ENCODE measurements at regions not wholly inside any gene's neighbourhood (a gene's known extent, or its start where the extent isn't known, plus 50 kb on each side); places are given as distances from the start of the nearest gene placed in this dataset.
A peak's percentile ranks its signal among the peaks of the same experiment; 100 is the strongest.

DNA sequence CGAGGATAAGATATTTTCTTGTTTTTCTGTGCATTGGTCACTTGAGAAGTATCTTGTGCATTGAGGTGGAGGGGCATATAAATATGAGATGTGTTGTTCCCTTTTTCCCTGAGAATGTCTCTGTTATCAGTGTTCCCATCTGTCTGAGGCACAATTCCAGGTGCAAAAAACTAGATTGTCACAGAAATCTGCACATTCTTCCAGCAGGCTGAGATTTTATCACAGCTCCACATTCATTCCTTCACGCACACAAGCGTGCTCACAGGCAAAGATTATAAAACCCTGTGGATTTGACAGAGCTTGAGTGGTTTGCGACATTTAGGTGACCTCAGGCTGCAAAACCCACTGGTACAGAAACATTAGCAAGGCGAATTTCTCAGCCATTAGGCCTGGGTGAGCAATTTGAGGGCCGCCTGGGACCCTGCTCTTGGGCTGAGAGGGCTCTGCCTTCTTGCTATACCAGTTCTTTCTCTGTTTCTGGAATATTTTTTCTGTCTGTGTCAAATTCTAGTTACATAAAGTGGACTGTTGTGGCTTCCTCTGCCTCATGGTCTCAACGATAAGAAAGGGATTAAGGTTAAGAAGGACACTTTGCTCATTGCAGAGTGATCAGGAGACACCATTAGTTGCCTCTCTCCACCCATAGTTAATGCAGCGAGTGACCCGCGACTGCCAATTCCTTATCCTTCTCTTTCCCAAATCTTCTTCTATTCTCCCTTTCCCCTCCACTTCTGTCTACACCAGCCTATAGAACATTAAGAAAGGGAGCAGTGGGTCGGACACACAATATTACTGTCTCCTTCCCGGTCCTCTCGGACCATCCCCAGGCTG lies 86.7 kb upstream of the C1QTNF7 start:
- DNase-seq, result peak; percentile 66

DNA sequence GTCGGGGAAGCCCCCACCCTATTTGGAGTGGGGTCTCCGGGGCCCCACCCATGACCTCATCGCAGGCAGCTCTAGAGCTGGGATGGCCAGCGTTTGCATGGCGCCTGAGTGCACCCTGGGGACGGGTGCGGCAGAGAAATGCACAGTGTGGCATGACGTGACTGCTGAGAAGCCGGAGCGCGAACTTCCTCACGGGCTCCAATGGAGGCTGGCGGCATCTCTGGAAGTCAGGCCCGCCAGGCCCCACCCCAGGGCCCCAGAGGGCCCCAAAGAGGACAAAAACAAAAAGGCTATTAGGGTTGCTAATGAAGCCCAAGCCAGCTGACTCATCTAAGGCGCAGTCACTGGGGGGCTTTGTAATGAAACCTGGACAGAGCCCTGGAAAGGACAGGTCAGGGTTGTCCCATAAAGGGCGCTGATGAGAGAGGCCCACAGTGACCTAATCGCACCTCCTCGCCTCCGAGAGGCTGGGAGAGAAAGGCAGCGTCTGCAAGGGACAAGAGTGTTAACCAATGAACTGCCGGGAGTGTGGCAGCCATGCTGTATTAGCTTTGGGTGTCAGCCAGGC lies 86.0 kb upstream of the C1QTNF7 start:
- peak; percentile 63 for DNase-seq

DNA sequence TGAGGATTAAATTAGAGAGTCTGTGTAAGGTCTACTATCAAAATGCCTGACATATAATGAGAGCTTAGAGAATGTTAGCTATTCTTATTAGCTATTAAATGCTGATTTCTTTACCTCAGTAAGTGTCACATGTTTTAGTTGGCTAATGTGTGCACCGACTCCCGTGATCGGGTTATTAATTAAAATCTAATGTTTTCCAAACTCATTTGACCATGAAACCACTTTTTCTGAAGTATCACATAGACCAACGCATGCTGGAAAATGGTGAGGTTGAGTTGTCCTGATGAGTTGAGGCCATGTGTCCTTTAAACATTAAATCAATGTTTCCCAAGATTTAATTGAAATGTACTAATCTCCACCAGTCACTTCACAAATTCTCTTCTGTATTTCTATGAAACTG lies 84.8 kb upstream of the C1QTNF7 start:
- DNase-seq, result no peak

DNA sequence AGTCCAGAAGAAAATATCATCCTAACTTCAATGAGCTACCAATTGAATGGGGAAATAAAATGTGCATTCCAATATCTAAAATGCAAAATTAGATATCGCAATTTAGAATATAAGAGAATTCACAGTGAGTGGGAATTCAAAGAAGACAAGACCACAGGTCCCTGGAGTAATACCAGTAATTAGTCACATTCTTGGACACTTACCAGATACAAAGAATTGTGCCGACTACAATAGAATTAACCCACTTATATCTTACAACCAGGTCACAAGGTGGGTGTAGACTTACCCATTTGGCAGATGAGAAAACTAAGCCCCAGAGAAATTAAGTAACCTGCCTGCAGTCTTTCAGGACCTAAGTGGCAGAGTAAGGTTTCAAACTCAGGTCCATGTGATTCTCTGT lies 84.3 kb upstream of the C1QTNF7 start:
- no peak for DNase-seq

DNA sequence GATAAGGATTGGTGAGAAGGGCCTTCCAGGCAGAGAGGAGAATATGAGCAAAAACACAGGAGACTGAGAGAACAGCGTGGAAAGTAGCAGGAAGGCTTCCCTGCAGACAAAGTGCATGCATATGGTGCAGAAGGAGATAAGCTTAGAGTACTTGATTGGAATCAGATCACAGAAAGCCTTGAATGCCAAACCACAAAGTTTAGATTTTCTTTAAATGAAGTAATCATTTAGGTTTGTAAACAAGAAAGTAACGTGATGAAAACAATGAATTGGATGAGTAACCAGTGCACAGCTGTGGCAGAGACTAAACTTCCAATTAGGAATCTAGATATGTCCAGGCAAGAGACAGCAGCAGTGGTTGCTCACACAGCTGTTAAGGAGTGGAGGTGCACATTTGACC lies 83.8 kb upstream of the C1QTNF7 start:
- no peak for DNase-seq

DNA sequence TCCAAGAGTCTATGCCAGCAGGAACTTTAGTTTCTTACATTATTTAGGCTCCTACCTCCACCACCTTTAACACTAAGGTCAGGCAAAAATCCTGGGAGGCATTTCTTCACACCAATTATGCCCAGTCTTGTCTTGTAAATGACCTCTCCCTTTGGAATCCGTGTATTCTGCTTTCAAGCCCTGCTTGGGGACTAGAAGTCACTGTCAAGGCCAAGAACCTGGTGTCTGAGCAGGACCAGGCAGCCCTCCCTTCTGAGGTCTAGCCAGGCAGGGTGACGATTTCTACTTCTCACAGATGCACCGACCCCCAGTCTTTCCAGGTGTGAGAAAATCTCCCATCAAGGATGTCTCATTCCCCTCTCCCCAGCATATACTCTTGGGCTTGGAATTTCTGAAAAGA lies 82.7 kb upstream of the C1QTNF7 start:
- DNase-seq, result no peak

DNA sequence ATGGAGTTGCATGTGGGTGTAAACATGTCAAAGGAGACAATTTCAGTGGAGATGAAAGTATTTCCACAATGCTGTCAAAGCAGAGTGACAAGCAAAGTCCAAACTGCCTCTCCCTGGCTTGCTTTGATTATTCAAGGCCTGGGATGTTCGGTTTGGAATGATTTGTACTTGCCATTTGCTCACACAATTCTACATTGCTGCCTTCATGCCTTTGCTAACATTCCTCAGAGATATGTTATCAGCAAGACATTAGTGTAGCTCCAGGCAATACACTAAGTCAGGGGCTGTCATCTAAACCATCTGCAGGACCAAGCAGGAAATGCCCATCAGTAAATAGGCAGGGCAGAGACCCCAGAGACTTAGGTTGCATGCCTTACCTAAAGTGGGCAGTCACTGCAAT lies 79.6 kb upstream of the C1QTNF7 start:
- DNase-seq, result no peak

DNA sequence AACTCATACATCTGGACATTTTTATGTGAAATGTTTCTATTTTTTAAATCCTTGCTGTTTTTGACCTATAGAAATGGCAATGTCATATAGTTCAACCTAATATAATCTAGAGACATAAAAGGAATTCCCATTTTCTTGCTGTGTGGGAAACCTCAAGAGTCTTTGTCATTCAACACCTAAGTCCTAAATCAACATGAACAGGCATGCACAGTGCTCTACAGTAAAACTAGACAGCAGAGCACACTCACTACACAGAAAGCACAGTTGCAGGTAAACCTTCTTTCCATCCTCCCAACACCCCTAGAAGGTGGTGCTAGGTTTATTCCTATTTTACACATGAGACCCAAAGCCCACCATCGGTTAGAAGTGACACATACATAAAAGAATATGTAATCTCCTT lies 79.1 kb upstream of the C1QTNF7 start:
- no peak for DNase-seq

DNA sequence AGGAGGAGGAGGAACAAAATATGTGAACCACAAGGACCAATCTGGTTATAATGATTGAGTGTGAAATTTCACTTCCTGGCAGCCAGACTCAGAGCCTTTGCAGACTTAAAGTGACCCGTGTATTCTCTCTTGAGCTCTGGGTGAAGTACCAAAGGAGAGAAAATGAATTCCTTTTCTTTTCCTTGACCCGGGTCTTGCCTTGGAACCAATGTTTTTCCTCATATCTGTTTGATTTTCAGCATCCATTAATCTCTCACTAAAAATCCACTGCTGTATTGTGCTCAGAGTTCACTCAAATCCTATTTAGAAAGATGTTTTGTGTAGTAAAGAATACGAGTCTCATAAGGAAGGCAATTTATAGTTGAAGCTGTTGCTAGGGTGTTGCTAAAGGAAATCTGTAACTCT lies 78.3 kb upstream of the C1QTNF7 start:
- peak; percentile 38 for DNase-seq

DNA sequence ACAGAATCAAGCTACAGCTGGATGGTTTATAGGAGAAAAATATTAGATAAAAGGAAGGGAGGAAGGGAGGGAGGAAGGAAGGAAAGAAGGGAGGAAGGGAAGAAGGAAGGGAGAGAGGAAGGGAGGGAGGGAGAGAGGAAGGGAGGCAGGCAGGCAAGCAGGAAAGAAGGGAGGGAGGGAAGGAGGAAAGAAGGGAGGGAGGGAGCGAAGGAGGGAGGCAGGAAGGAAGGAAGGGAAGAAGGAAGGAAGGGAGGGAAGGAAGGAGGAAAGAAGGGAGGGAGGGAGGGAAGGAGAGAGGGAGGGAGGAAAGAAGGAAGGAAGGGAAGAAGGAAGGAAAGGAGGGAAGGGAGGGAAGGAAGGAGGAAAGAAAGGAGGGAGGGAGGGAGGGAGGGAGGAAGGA lies 77.9 kb upstream of the C1QTNF7 start:
- no peak for DNase-seq

DNA sequence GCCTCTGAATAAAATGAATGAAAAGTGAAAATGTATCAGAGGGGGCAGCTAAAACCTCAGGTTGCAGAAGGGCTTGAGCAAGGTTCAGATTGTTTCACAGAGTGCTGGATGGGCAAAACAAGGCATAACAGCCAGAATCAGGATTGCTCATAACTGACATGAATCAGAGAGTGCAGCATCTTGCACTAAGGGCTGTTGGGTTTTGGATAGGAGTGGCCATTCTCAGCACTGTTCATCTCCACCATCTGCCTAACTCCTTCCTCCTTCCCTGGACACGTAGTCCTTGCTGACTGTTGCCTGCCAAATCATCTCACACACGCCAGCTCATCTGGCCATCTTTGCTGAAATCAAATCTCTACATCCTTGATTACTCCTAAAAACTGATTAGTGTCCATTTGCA lies 75.3 kb upstream of the C1QTNF7 start:
- DNase-seq, result no peak

DNA sequence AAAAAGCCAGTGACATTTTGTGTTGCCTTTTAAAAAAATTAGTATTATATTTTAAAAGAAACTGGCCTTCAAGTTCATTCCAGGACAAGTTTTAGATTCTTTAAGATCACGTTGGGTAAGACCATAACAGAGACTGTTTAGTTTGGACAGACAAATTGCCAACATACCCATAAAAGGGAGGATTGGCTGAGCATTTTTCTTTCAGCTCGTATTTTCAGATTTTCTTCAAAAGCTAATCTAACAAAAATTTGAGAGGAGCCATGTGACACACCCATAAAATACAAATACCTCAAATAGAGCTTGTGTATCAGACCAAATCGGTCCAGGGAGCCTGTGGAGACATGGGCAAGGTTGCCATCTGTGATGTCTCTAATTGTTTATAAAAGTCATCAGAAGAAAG lies 74.6 kb upstream of the C1QTNF7 start:
- no peak for DNase-seq

DNA sequence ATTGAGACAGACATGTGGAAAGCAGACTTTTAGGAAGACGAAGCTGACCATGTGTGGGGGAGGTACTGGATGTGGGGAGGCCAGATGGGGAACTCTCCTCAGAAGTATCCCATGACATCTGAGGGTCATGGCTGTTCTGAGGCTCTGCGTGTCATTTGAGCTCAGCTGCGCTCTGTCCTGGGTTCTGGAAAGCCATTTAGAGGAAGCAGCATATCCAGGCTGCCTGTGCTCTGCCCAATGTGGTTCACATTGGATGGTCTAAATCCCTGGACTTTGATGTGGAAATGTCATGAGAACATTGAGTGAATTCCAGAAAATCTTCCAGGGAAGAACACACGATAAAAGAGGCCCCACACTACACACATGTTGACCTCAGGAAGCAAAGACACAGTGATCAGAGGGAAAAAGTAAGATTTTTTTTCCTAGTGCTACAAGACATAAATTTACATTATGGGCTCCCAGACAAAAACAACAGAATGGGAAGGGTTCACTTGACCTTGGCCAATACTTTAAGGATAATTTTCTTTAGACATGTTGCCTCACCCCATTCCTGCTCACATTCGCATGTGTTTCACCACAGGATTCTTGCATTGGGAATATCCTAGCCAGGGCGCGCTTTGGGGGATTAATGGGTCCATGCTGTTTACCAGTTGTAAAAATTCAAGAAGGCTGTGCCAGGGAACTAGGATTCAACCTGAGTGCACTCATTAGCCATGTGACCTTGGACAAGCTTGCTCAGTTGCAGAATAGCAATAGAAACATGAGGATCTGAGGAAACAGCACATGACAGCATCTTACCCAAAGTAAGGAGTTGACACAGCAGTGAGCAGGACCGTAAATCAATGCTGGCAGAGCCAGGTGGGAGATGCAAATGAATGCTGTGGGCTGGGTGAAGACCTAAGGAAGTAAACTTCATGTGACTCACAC lies 73.2 kb upstream of the C1QTNF7 start:
- DNase-seq, result peak; percentile 56

DNA sequence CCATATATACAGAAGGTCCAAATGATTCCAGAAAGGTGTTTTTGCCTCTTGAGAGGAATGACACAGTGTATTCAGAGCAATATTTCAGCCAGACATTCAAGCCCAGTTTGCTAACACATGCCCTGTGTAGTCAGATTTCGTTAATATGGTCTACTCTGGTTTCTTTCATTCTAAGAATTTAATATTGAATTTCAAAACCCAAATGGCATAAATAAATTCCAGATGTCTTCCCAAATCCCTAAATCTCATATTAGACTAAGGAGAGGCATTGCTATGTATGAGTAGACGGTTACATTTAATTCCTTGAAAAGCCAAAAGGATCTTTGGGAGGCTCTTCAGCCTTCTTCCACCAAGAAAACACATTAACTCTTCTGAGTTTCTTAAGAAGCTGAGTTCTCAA lies 66.3 kb upstream of the C1QTNF7 start:
- no peak for DNase-seq

DNA sequence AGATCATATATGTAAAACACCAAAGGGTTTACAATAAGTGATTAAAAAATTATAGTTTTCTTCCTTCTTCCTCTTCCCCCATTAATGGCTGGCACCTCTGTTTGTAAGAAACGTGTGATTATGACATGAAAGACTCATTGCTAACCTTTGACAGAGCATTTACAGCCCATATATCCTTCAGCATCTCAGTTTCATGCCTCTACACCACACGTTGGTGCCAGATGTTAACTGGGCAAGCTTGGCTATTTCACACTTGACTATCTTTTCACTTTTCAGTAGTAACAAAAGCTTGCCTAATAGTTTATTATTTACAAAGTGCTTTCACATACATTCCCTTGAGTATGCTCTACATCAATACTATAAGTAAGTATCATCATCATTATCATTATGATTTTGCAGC lies 65.3 kb upstream of the C1QTNF7 start:
- DNase-seq, result no peak

DNA sequence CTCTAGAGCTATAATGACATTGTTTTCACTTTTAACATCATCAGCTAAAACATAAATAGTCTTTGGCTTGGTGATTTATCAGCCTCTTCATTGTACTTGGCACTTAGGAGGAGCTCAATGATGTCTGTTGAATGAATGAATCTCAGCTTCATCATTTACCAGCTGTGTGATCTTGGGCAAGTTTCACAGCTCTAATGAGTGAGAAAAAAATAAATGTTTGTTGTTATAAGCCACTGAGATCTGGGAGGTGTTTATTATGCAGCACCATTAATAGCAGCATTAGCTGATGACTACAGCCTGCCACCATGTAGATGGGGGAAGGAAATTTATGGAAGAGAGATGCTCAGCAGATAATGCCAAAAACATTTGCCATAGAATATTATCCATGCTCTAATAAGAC lies 63.6 kb upstream of the C1QTNF7 start:
- no peak for DNase-seq

DNA sequence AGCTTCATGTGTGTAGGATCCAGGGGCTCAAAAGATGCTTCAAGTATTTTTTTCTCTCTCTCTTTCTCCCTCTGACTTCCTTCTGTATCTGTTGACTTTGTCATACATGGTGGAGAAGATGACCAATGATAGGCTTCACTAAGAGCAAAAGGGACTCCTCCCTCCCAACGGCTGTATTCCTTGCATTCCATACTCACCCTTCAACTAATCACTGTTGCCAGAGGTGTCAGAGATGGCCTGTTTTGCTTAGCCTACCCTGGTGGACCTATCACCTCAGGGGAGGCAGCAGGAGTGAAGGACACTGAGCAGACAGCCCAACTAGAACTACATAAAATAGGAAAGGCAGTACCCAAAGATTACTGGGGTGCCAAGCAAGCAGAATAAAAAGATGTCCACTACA lies 62.2 kb upstream of the C1QTNF7 start:
- DNase-seq, result no peak

DNA sequence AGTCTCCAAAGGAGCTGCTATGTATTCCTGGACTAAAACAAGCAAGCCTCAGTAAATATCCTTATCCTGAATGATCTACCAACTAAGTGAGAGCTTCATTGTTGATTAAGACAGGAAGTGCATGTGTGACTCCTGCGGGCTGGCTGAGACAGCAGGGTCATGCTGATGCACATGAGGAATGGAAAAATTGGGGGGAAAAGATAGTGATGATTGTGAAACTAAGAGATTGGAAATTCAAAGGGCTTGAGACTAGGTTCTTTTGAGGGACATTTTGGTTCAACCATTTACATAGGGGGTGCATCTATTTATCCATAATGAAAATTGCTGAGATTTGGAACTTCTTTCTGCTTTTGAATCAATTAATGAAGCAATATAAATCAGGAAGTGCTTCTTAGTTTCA lies 61.1 kb upstream of the C1QTNF7 start:
- no peak for DNase-seq

DNA sequence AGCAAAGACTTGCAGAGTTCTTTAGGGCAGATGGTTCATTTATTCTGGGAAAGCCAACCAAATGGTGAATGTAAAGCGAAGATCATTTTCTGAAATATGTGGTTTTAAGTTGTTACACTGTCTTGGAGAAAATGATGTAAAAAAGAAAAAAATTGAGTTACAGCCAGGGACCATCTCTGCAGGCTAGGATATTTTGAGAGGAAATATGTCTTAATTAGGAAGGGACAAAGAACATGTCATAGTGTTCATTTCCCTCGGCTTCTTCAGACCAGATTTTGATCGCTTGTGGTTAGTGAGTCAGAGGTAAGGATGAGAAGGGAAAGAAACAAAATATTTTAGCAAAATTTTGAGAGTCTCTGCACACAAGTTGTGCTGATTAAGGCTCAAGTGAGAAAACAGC lies 59.0 kb upstream of the C1QTNF7 start:
- no peak for DNase-seq

DNA sequence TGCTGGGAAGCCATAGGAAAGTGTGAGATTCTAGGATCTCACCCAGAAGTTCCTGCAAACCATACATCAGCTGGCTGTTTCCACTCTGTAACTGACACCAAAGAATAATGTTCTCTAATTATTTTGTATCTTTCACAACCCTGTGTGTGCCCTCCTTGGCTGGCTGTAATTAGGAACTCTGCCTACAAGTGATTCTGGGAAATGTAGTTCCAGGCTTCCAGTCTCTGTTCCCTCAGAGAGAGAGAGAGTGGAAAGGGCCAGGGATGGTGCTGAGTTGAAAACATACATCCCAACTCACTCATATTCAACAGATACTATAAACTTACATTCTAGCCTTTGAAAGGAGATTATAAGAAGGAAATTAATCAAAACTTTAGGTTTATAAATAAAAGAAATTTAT lies 57.5 kb upstream of the C1QTNF7 start:
- DNase-seq, result no peak

DNA sequence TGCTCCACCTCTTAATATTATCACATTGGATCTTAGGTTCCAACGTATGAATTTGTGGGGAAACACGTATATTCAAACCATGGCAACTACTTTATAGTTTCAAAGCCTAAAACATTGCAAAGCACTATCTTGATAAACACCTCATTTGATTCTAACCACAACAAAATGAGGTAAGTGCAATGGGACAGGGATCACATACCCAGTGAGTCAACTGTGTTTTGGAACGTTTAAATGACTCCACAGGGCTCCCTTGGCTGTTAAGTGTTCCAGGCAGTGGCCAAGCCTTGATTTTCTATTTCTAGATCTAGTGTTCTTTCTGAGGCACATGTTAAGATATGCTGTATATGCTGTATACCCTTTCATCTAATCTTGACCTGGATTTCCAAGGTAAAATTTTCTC lies 54.5 kb upstream of the C1QTNF7 start:
- no peak for DNase-seq

DNA sequence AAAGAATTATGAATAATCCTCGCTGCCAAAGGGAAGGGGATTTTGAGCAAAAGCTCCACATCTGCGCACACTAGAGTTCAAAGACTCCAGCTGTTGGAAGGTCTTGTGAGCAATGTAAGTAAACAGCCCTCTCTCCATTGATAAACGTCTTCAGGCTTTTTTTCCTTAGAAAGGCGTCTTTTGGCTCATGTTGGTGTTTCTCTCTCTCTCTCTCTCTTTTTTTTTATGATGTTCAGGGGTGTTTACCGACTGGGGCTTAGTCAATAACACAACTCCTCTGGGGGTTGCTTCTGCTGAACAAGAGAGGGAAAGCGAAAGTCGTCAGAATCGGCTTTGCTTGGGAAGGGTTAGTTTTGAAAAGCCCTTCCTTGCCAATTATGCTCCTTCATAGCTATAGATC lies 53.2 kb upstream of the C1QTNF7 start:
- no peak for DNase-seq

DNA sequence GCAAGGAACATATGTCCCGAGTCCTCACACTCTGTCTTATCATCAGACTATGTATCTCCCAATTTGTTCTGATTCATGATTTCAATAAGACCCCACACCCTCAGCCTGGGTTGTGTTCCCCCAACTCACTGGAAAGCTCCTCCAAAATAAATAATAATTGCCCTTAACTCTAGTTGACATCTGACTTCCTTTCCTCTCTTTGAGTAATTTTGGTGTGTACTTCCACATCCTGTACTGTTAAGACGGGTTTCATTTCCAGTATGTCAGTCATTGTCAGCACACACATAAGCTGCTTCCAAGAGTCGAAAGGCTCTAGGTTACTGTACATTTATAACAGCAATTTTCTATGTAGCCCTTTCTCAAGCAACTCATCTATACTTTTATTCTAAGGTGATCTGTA lies 52.2 kb upstream of the C1QTNF7 start:
- no peak for DNase-seq
